Fibroblast of skin of right biceps (primary cell): ENCODE measurements at regions not wholly inside any gene's neighbourhood (a gene's known extent, or its start where the extent isn't known, plus 50 kb on each side); places are given as distances from the start of the nearest gene placed in this dataset.
"Not testable (repeated sequence)": the region's sequence is repeated elsewhere in the genome, so short reads cannot be mapped to it uniquely, and the experiment has no call there.

Source experiments
- DNase-seq: peaks from one replicate; pipeline ENCODE4 v3.0.0-alpha.2; 2013

DNA sequence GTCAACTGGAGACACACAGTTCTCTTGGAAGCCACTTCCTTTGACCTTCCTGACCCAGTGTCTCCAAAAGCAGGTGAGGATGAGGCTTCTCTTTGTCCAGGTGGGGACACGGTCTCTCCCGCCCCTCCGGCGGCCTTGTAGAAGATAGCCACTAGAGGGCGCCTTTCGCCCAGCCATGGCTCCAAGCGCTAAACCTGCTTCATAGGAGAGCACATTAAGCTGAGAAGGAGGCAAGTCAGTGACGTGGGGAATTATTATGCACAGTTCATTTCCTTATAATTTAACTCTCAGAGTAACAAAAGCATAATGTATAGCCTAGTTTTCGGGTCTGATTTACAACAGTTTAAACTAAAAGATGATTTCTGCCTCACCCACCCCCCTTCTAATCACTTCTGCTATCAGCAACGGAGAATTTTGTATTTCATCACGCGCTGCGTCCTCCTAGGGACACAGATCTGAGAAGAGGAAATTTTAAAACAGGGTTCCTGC lies 208.7 kb downstream of the ICOS start:
- peak; percentile 61 for DNase-seq

DNA sequence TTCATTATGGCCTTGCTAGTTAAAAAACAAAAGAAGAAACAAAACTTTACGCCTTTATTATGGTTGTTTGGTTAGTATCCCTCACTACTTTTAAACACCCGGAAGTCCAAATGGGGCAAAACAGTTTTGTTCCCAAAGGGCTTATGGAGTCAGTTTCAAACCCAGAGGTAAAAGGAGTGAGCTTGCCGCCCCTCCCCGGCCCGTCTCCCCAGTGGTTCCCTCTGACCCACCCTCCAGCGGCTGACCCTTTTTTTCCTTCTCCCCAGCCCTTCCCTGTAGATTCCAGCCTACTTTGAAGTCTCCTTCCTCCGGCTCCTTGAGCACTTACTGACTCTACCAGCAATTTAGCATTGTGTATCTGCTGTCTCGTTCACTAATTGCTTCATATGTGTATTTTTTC lies 209.2 kb downstream of the ICOS start:
- no peak for DNase-seq

DNA sequence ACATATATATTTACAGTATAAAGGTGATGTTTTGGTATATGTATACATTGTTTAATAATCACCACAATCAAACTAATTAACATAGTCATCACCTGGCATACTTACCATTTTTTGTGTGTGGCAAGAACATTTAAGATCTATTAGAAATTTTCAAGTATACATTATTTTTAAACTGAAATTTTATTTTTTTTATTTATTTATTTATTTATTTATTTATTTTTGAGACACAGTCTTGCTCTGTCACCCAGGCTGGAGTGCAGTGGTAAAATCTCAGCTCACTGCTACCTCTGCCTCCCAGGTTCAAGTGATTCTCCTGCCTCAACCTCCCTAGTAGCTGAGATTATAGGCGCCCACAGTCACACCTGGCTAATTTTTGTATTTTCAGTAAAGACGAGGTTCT lies 210.5 kb downstream of the ICOS start:
- not testable (repeated sequence) for DNase-seq

DNA sequence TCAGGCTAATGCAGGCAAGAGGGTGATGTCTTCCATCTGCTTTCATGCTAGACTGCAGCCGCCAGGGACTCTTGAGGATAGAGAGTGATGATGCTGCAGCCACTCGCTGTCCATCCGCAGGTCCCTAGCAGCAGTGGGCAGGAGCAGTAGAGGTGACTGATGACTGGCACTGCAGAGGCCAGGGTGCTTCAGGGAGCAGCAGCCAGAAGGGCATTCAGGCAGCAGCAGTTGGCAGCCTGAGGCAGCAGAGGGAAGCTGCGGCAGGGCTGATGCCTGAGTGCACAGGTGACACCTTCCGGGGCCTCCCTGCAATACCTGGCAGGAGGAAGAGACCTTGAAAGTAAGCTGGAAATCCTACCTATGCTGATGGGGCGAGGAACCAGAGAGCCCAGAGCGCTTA lies 214.2 kb downstream of the ICOS start:
- no peak for DNase-seq

GRCh38 chr2:204152616-204153015 lies 216.1 kb downstream of the ICOS start:
- DNase-seq = no peak

DNA sequence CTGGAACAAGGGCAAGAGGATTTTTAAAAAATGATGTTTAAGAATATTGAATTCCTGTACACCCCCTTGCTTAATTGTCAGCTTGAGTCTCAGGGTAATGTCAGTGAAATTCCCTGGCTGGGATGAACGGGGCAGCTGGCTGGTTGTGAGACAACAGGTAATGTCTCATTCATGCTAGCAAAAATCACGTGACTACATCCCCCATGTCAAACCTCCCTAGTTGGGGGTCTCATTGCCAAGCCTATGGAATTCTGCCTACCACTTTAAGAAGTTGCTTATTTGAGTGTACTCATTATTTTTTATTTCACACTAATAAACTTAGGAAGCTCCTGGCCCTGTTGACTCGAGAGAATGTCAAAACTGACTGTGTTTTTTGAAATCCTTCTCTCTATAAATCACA lies 218.3 kb downstream of the ICOS start:
- no peak for DNase-seq

GRCh38 chr2:204156456-204156855 lies 219.9 kb downstream of the ICOS start:
- no peak for DNase-seq

DNA sequence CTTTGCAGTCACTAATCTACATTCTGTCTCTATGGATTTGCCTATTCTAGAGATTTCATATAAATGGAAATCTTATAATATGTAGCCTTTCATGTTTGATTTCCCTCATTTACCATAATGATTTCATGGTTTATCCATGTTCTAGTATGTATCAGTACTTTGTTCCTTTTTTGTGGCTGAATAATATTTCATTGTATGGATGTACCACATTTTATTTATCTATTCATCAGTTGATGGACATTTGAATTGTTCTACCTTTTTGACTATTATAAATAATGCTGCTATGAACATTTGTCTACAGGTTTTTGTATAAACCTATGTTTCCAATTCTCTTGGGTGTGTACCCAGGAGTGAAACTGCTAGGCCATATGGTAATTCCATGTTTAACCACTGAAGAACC lies 221.1 kb downstream of the ICOS start:
- DNase-seq = no peak

GRCh38 chr2:204159526-204159925 lies 223.0 kb downstream of the ICOS start:
- DNase-seq = no peak

GRCh38 chr2:204160989-204161388 lies 224.4 kb downstream of the ICOS start:
- no peak for DNase-seq

DNA sequence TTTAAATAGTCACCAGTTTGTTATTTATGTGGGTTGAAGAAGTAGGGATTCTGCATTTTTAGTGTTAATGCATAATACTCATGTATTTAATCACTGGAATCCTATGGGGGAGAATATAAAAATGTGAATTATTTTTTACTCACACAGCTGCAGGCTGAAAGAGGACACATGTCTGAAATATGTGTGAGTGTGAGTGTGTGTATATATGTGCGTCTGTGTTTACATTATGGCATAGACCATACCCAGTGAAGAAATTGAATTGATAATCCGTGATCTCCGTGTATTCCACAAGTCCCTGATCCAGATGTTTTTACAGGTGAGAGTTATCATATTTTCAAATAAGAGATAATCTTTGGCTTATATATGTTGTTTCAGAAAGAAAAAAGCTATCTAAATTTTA lies 225.3 kb downstream of the ICOS start:
- no peak for DNase-seq

DNA sequence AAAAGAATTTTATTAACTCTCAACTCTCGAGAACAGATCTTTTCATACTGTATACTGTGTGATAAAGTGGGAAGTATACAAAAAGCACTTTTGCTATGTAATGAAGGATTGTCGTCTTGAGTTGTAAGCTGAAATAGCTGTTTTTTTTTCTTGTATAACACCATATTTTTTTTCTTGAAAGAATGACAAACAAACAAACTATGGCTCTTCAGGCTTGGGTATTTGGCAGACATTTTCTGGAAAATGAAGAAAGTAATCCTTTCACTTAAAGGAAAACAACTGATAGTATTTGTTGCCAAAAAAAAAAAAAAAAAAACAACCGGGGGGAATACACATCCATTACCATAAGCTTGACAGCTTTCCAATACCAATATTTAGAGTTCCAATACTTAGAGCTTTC lies 230.4 kb downstream of the ICOS start:
- no peak for DNase-seq

DNA sequence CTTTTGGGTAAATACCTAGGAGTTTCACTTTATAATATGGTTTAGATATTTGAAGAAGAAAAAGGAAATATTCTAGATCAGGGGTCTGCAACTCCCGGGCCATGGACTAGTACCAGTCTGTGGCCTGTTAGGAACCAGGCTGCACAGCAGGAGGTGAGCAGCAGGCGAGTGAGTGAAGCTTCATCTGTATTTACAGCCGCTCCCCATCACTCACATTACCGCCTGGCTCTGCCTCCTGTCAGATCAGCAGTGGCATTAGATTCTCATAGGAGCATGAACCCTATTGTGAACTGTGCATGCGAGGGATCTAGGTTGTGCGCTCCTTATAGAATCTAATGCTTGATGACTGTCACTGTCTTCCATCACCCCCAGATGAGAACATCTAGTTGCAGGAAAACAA lies 231.1 kb downstream of the ICOS start:
- DNase-seq = not testable (repeated sequence)

- no peak for DNase-seq
Observed at GRCh38 chr2:204170411-204170810, 233.8 kb downstream of the ICOS start.

DNA sequence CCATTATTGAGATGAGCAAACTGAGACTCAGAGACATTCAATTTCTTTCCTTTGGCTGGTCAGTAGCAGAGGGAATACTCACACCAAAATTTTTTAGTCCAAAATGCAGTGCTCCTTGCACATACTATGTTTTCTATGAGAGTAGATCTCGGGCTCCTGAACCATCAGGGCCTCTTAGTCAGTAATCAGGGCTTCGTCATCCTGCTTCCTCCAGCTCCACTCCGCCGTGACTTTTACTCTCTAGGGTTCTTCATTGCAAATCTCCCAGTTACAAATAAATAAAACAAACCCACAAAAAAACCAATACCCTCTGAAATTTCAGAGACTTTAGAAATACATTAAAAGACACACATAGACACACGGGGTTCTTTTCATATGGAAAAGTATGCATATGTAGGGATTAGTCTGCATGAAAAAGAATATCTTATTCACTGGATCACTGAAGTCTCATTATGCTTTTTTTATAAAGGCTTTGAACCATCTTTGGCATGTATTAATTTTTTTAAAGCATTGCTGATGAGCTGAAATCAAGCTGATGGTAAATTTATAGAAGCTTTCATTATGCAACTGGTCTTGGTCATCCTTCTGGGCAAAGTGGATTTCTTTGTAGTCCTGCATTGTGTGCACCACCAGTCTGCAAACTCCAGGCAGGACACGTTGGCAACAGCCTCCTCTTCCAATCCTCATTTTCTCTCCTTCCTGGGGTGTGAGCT lies 235.0 kb downstream of the ICOS start:
- no peak for DNase-seq

- DNase-seq = no peak
Observed at GRCh38 chr2:204172145-204172600, 235.6 kb downstream of the ICOS start.

DNA sequence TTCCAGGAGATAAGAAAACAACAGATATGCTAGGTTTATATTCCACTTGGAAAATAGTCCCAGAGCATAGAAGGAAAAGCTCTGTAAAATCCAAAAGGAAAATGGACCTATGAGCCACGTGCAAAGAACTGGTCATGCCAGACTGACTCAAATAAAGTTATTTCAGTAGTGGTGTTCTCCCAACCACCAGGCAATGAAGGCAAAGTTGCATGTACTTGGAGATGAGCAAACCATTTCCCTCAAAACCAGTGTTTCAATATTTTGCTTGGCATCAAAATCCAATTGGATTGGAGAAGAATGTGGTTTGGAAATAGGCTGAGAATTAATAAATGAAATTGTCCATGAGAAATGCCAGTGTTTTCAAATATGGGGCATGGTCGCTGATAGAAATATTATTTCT lies 237.5 kb downstream of the ICOS start:
- DNase-seq = no peak

GRCh38 chr2:204175552-204176271 lies 239.1 kb downstream of the ICOS start:
- DNase-seq = no peak

DNA sequence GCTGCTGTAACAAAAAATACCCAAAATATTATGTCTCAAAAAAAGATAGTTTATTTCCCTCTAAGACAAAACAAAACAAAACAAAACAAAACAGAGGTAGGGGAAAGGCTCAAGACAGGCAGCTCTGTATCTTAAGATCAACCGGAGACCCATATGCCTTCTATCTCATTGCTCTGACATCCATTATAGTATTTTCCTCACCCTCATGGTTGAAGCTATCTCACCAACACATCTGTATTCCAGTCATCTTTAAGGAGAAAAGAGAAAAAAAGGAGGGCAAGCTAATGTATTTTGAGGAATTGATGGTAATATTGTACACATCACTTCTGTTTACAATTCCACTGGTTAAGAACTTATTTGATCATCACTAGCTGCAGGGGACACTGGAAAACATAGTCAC lies 239.7 kb downstream of the ICOS start:
- DNase-seq = no peak

GRCh38 chr2:204177251-204177976 lies 240.9 kb downstream of the ICOS start:
- DNase-seq = no peak

- DNase-seq = peak; percentile 9
Observed at GRCh38 chr2:204177977-204178522, 241.5 kb downstream of the ICOS start.

DNA sequence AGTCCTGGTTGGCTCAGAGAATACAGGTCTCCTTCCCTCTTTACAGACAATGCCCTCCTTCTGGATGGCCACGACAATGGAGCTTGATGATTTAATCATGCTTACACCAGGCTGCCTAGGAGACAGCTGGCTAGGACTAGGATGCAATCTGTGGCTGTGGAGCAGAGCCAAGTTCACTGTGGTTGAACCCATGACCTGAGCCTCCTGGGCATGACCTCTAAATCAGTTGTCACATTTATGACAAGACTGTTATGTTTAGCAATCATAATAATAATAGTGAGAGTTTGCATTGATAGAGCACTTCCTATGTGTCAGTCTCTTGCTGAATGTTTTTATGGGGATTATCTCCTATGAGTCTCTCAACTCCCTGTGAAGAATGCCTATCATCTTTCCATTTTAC lies 244.1 kb downstream of the ICOS start:
- no peak for DNase-seq

DNA sequence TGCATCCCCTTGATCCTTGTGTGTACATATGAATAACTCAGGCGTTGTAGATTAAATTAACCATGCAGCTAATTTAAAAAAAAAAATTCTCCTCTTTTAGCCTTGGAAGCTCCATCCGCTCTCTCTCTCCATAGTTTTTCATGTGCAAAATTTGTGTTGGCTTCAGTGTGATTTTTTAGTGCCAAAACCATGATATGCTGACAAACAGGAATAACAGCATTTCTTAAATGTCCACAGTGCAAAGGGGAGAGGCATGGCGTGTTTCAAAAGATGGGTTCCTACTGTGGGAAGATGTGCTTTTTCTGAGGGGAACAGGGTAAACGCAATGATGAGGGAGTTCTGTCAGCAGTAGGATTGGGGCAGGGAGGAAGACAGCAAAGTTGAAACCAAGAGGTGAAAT lies 247.0 kb downstream of the ICOS start:
- DNase-seq = no peak

GRCh38 chr2:204184226-204184625 lies 247.7 kb downstream of the ICOS start:
- DNase-seq = no peak
